Testis (tissue), 2 donors: ENCODE measurements at regions not wholly inside any gene's neighbourhood (a gene's known extent, or its start where the extent isn't known, plus 50 kb on each side); places are given as distances from the start of the nearest gene placed in this dataset.

Experiments used
- CTCF ChIP-seq, 3 experiments: fragments of 450-650 bp in 2 of 3; fragments of 200-600 bp in 1 of 3; sonication (generic) in 1 of 3; IDR thresholded peaks; one replicate each; pipeline ENCODE4 v1.5.1; 2016 to 2019; ENCODE audit warnings: antibody characterized with exemption in 3 of 3, mild to moderate bottlenecking in 2 of 3, moderate library complexity in 1 of 3
- POLR2A ChIP-seq: fragments of 450-650 bp; IDR thresholded peaks from one replicate; pipeline ENCODE4 v1.6.1; 2017; ENCODE audit warnings: antibody characterized with exemption, mild to moderate bottlenecking, moderate library complexity

DNA sequence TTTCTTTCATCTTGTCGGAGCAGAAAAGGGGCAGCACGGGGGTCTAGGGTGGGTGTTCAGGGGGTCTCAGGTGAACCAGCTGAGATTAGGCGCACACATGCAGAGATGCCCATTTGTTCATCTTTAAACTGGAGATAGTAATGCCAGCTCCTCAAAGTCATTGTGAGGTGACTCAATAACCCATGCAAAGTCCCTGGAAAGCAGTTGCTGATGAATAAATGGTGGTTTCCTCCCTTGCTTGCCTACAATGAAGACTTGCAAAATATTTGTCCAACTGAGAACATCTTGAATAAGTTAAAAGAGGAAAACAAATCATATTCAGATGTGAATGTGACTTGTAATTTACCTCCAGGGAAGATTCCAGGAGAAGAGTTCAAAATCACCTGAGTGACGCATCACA lies 206.9 kb downstream of the LY86 start:
- TF ChIP-seq CTCF (IDR thresholded peaks at IDR 0.05) (no peak), POLR2A (no peak)
